ENCODE measurements at regions not wholly inside any gene's neighbourhood (a gene's known extent, or its start where the extent isn't known, plus 50 kb on each side); places are given as distances from the start of the nearest gene placed in this dataset.

DNA sequence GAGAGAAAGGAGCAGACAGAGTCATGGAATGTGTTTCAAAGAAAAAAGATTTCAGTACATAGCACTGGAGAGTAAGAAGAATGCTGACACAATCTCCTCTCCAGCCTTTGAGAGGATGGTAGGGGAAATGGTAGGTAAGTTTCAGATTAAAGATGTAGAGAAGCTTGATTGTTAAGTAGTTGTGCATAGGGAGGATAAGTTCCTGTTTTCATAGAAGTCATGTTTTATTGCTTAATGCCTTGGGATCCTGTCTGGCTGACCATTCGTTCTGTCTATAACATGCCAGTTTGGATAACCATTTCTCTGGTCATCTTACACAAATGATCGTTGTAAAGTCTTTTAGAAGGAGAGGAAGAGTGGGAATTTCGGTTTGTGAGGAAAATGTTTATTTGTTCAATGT is 95.7 kb upstream of the IGSF10 start (continued):
- TF ChIP-seq, protein P1, sequence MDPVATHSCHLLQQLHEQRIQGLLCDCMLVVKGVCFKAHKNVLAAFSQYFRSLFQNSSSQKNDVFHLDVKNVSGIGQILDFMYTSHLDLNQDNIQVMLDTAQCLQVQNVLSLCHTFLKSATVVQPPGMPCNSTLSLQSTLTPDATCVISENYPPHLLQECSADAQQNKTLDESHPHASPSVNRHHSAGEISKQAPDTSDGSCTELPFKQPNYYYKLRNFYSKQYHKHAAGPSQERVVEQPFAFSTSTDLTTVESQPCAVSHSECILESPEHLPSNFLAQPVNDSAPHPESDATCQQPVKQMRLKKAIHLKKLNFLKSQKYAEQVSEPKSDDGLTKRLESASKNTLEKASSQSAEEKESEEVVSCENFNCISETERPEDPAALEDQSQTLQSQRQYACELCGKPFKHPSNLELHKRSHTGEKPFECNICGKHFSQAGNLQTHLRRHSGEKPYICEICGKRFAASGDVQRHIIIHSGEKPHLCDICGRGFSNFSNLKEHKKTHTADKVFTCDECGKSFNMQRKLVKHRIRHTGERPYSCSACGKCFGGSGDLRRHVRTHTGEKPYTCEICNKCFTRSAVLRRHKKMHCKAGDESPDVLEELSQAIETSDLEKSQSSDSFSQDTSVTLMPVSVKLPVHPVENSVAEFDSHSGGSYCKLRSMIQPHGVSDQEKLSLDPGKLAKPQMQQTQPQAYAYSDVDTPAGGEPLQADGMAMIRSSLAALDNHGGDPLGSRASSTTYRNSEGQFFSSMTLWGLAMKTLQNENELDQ (CRISPR knock-in tag; IDR thresholded peaks at IDR 0.05; ENCODE audit: borderline replicate concordance), result no peak
- TF ChIP-seq KLF16 (IDR thresholded peaks at IDR 0.05), result no peak
- no peak for TF ChIP-seq NELFE (IDR thresholded peaks at IDR 0.05; ENCODE audit: insufficient read depth, insufficient read length)
- TF ChIP-seq KDM5B (IDR thresholded peaks at IDR 0.05; ENCODE audit: insufficient replicate concordance, low read depth, low read length), result no peak
- TF ChIP-seq RCOR1 (IDR thresholded peaks at IDR 0.05; ENCODE audit: borderline replicate concordance in 1 of 2, low read depth in 2 of 2, low read length in 2 of 2), result no peak
- TF ChIP-seq ZNF583 (CRISPR knock-in tag; IDR thresholded peaks at IDR 0.05), result no peak
- no peak for TF ChIP-seq STAT5B (CRISPR knock-in tag; IDR thresholded peaks at IDR 0.05)
- no peak for TF ChIP-seq HDAC1 (IDR thresholded peaks at IDR 0.05)
- TF ChIP-seq, protein P2, sequence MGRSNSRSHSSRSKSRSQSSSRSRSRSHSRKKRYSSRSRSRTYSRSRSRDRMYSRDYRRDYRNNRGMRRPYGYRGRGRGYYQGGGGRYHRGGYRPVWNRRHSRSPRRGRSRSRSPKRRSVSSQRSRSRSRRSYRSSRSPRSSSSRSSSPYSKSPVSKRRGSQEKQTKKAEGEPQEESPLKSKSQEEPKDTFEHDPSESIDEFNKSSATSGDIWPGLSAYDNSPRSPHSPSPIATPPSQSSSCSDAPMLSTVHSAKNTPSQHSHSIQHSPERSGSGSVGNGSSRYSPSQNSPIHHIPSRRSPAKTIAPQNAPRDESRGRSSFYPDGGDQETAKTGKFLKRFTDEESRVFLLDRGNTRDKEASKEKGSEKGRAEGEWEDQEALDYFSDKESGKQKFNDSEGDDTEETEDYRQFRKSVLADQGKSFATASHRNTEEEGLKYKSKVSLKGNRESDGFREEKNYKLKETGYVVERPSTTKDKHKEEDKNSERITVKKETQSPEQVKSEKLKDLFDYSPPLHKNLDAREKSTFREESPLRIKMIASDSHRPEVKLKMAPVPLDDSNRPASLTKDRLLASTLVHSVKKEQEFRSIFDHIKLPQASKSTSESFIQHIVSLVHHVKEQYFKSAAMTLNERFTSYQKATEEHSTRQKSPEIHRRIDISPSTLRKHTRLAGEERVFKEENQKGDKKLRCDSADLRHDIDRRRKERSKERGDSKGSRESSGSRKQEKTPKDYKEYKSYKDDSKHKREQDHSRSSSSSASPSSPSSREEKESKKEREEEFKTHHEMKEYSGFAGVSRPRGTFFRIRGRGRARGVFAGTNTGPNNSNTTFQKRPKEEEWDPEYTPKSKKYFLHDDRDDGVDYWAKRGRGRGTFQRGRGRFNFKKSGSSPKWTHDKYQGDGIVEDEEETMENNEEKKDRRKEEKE (IDR thresholded peaks at IDR 0.05; ENCODE audit: borderline replicate concordance in 1 of 2, control insufficient read depth in 1 of 2, low read depth in 2 of 2, low read length in 1 of 2), result no peak
- no peak for TF ChIP-seq CREB1 (IDR thresholded peaks at IDR 0.05)
- no peak for TF ChIP-seq CREB1 (CRISPR knock-in tag; IDR thresholded peaks at IDR 0.05)
- TF ChIP-seq ZNF354B (CRISPR knock-in tag; IDR thresholded peaks at IDR 0.05), result no peak
